A673 (cell line): ENCODE measurements at regions not wholly inside any gene's neighbourhood (a gene's known extent, or its start where the extent isn't known, plus 50 kb on each side); places are given as distances from the start of the nearest gene placed in this dataset.

Experiments used
- BruUV-seq: library from RNA; stranded (reverse); fragments of 400-500 nt; replicated peaks from 2 replicates; lab custom pipeline; 2021; lab: Mats Ljungman, UMichigan
- CTCF ChIA-PET: fragments of 300-600 bp; sonication (Branson Sonifier 250); formaldehyde crosslinking; loops from one replicate; lab custom pipeline; 2022; ENCODE audit warnings: antibody characterized with exemption; lab: Charles Lee
- POLR2A ChIA-PET: fragments of 300-600 bp; sonication (Branson Sonifier 250); formaldehyde crosslinking; loops from one replicate; lab custom pipeline; 2022; ENCODE audit warnings: antibody characterized with exemption; ENCODE audit not compliant: low non-redundant PET; lab: Charles Lee
- DNase-seq: peaks from one replicate; pipeline ENCODE4 v3.0.0-alpha.2; 2015; ENCODE audit warnings: low spot score
- H3K27ac ChIP-seq: fragments of 200-600 bp; sonication (generic); 2 replicates; pipeline ENCODE4 v1.5.1; 2016; ENCODE audit warnings: mixed run types, low read depth, mild to moderate bottlenecking, mixed read lengths, antibody characterized with exemption, low read length; ENCODE audit not compliant: poor library complexity, severe bottlenecking
- H3K27me3 ChIP-seq: fragments of 200-600 bp; sonication (generic); replicated peaks from 2 replicates; pipeline ENCODE4 v1.6.1; 2017; ENCODE audit warnings: mixed run types, low read depth, mild to moderate bottlenecking, mixed read lengths, antibody characterized with exemption, low read length; ENCODE audit not compliant: insufficient read depth, poor library complexity
- H3K36me3 ChIP-seq: fragments of 200-600 bp; sonication (generic); 2 replicates; pipeline ENCODE4 v1.6.1; 2016; ENCODE audit warnings: mixed run types, mild to moderate bottlenecking, mixed read lengths, antibody characterized with exemption, low read length; ENCODE audit not compliant: insufficient read depth, poor library complexity, severe bottlenecking
- H3K4me1 ChIP-seq: fragments of 200-600 bp; sonication (generic); 2 replicates; pipeline ENCODE4 v1.6.1; 2017; ENCODE audit warnings: mixed run types, mild to moderate bottlenecking, mixed read lengths, antibody characterized with exemption, low read length; ENCODE audit not compliant: insufficient read depth, poor library complexity, severe bottlenecking
- H3K4me3 ChIP-seq: fragments of 200-600 bp; sonication (generic); 2 replicates; pipeline ENCODE4 v1.5.1; 2016; ENCODE audit warnings: low read depth, mixed run types, mild to moderate bottlenecking, mixed read lengths, low read length; ENCODE audit not compliant: poor library complexity, severe bottlenecking
- H3K9me3 ChIP-seq: fragments of 200-600 bp; sonication (generic); 2 replicates; pipeline ENCODE4 v1.6.1; 2016; ENCODE audit warnings: mixed run types, low read depth, mild to moderate bottlenecking, mixed read lengths, antibody characterized with exemption, low read length; ENCODE audit not compliant: poor library complexity, severe bottlenecking
- EZH2 ChIP-seq: fragments of 200-600 bp; sonication (generic); IDR thresholded peaks from 2 replicates; pipeline ENCODE4 v1.6.1; 2017; ENCODE audit warnings: borderline replicate concordance, low read depth, mild to moderate bottlenecking, mixed read lengths, antibody characterized with exemption, low read length; ENCODE audit not compliant: poor library complexity, severe bottlenecking
- intact Hi-C: fragments of 100-400 bp; cut with micrococcal nuclease; formaldehyde crosslinking; loops from one replicate; pipeline ENCODE4 v1.10.0; 2022; ENCODE audit not compliant: unreplicated experiment
- TF ChIP-seq, protein P1 (sequence below): fragments of 300-800, 200-600 bp; sonication (generic); conservative IDR thresholded peaks from 2 replicates; pipeline ENCODE4 v1.5.1; 2017; ENCODE audit warnings: low read depth, mild to moderate bottlenecking, antibody characterized with exemption, low read length, moderate library complexity, mixed read lengths

DNA sequence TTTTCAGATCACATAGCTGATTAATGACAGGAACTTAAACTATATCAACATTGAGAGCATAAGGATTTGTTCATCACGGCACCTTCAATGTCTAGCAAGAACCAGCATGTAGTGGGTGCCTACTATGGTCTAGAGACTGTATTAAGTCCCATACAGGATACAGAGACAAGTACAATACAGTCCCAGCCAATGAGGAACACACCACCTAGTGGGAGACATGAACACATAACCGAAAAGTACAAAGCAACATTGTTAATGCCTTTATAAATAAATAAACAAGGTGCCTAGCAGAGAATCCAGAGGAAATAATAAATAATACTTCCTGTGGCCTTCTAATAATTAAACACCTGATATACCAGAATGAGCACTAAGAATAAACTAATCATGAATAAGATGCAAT lies 87.7 kb upstream of the OPCML start:
- H3K27me3 ChIP-seq, result no peaks in the 10 kb centered on the region
- intact Hi-C loops, result no loop called here
- H3K9me3 ChIP-seq, result peaks cover 13% of the 10 kb centered on the region
- ChIA-PET POLR2A (no interaction called here), CTCF (no interaction called here)
- no peak overlapping the region for H3K4me3 ChIP-seq
- TF ChIP-seq, protein P1, sequence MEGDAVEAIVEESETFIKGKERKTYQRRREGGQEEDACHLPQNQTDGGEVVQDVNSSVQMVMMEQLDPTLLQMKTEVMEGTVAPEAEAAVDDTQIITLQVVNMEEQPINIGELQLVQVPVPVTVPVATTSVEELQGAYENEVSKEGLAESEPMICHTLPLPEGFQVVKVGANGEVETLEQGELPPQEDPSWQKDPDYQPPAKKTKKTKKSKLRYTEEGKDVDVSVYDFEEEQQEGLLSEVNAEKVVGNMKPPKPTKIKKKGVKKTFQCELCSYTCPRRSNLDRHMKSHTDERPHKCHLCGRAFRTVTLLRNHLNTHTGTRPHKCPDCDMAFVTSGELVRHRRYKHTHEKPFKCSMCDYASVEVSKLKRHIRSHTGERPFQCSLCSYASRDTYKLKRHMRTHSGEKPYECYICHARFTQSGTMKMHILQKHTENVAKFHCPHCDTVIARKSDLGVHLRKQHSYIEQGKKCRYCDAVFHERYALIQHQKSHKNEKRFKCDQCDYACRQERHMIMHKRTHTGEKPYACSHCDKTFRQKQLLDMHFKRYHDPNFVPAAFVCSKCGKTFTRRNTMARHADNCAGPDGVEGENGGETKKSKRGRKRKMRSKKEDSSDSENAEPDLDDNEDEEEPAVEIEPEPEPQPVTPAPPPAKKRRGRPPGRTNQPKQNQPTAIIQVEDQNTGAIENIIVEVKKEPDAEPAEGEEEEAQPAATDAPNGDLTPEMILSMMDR, result no peak
- TF ChIP-seq EZH2, result no peak
- H3K4me1 ChIP-seq, result no peaks in the 10 kb centered on the region
- H3K36me3 ChIP-seq, result no peaks in the 10 kb centered on the region
- no peak overlapping the region for H3K27ac ChIP-seq
- BruUV-seq, result no TSS peak
- DNase-seq, result no peak

DNA sequence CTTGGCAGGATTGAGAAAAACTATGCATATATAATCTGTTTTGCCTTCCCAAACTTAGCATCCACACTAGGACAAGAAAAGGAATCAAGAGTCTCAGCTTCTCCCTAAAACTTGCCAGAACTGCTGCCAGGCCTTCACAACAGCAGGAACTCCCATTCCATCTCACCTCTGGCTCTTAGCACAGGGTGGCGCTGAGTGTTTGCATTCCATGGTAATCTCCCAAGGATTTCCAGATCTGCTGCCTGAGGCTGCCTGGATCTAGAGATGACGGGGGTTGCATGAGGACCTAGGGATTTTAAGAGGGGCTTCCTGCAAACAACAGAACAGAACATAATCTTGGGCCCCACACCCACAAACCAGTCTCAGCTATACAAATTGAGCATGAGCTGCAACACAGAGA lies 87.1 kb upstream of the OPCML start:
- CTCF ChIA-PET, result no interaction called here
- no peaks in the 10 kb centered on the region for H3K36me3 ChIP-seq
- no peak overlapping the region for H3K27ac ChIP-seq
- no peak overlapping the region for H3K4me3 ChIP-seq
- POLR2A ChIA-PET, result no interaction called here
- no peaks in the 10 kb centered on the region for H3K4me1 ChIP-seq
- H3K9me3 ChIP-seq, result peaks cover 13% of the 10 kb centered on the region
- BruUV-seq, result no TSS peak
- DNase-seq, result no peak
- intact Hi-C loops, result no loop called here
- no peaks in the 10 kb centered on the region for H3K27me3 ChIP-seq
- TF ChIP-seq EZH2, result no peak
- TF ChIP-seq, protein P1, result no peak

DNA sequence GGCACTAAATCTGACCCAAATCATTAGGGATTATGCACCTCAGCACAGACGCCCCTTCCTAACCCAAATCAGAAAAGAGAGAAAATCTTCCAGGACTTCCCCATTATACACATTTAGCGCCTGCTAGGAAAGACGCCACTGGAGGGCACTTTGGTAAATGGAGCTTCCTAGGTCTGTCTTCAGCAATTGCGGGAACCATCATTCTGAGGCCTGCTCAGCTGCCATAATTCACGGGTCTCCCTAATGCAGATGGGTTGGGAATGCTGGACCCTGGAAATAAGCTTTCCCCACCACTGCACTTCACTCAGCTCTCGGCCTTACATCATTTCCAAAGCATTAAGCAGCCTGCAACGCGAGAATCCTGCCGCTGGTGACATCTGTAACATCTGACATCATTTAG lies 86.2 kb upstream of the OPCML start:
- TF ChIP-seq, protein P1, result no peak
- DNase-seq, result no peak
- CTCF ChIA-PET, result no interaction called here
- POLR2A ChIA-PET, result no interaction called here
- Histone ChIP-seq H3K9me3 (peaks cover 13% of the 10 kb centered on the region), H3K4me3 (no peak overlapping the region), H3K4me1 (no peaks in the 10 kb centered on the region), H3K27ac (no peak overlapping the region), H3K36me3 (no peaks in the 10 kb centered on the region), H3K27me3 (no peaks in the 10 kb centered on the region)
- BruUV-seq, result no TSS peak
- intact Hi-C loops, result no loop called here
